ENCODE measurements at regions not wholly inside any gene's neighbourhood (a gene's known extent, or its start where the extent isn't known, plus 50 kb on each side); places are given as distances from the start of the nearest gene placed in this dataset.

DNA sequence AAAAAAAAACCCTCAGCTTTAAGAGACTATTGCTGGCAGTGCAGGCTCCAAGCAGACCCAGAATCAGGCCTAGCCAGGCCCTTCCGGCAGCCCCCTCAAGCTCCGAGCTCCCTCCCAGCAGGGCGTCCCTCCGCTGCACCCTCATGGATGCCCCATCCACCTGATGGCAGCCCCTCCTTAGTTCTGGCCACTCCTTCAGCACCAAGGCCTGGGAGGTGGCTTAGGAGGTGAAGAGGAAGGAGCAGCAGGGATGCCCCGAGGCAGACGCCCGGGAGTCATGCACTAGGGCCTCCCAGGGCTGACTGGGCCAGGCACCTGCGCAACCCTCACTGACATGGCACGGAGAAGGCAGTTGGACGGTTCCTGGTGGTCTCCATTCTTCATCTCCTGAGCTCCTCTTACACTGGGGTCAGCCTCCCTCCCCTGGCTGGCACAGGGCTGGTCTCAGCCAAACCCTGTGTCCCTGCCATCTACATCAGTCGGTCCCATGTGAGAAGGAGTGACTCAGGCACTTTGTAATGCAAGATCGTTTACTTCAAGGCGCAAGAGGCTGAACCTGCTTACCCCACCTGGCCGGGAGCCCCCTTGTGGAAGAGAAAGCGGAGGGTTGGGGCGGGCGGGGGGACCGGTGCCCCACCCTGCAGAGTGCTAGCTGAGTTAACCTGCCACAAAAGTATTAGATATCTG is 53.5 kb upstream of the ID2 start:
- Histone ChIP-seq H3K4me3 (no peak overlapping the region), H3K27ac (no peak overlapping the region), H3K9me3 (no peaks in the 10 kb centered on the region), H3K36me3 (no peaks in the 10 kb centered on the region), H3K27me3 (no peaks in the 10 kb centered on the region), H3K4me1 (no peaks in the 10 kb centered on the region)
- intact Hi-C loops (cut with DNase I; ENCODE audit: low total_unique reads): no loop called here
- TF ChIP-seq, protein P1, sequence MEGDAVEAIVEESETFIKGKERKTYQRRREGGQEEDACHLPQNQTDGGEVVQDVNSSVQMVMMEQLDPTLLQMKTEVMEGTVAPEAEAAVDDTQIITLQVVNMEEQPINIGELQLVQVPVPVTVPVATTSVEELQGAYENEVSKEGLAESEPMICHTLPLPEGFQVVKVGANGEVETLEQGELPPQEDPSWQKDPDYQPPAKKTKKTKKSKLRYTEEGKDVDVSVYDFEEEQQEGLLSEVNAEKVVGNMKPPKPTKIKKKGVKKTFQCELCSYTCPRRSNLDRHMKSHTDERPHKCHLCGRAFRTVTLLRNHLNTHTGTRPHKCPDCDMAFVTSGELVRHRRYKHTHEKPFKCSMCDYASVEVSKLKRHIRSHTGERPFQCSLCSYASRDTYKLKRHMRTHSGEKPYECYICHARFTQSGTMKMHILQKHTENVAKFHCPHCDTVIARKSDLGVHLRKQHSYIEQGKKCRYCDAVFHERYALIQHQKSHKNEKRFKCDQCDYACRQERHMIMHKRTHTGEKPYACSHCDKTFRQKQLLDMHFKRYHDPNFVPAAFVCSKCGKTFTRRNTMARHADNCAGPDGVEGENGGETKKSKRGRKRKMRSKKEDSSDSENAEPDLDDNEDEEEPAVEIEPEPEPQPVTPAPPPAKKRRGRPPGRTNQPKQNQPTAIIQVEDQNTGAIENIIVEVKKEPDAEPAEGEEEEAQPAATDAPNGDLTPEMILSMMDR (IDR thresholded peaks at IDR 0.05): no peak
- TF ChIP-seq POLR2A (IDR thresholded peaks at IDR 0.05): no peak
- DNase-seq: no peak

GRCh38 chr2:8628866-8629209 is 53.0 kb upstream of the ID2 start:
- intact Hi-C loops (cut with DNase I; ENCODE audit: low total_unique reads): no loop called here
- Histone ChIP-seq H3K9me3 (no peaks in the 10 kb centered on the region), H3K4me3 (no peak overlapping the region), H3K27ac (no peak overlapping the region), H3K4me1 (no peaks in the 10 kb centered on the region), H3K36me3 (no peaks in the 10 kb centered on the region), H3K27me3 (no peaks in the 10 kb centered on the region)
- DNase-seq: no peak
- TF ChIP-seq POLR2A (IDR thresholded peaks at IDR 0.05): no peak
- TF ChIP-seq, protein P1 (IDR thresholded peaks at IDR 0.05): no peak

GRCh38 chr2:8629402-8629801 is 52.5 kb upstream of the ID2 start:
- Histone ChIP-seq H3K27ac (no peak overlapping the region), H3K4me1 (no peaks in the 10 kb centered on the region), H3K4me3 (no peak overlapping the region), H3K36me3 (no peaks in the 10 kb centered on the region), H3K9me3 (no peaks in the 10 kb centered on the region), H3K27me3 (no peaks in the 10 kb centered on the region)
- TF ChIP-seq, protein P1 (IDR thresholded peaks at IDR 0.05): no peak
- no peak for TF ChIP-seq POLR2A (IDR thresholded peaks at IDR 0.05)
- no peak for DNase-seq
- intact Hi-C loops (cut with DNase I; ENCODE audit: low total_unique reads): no loop called here

DNA sequence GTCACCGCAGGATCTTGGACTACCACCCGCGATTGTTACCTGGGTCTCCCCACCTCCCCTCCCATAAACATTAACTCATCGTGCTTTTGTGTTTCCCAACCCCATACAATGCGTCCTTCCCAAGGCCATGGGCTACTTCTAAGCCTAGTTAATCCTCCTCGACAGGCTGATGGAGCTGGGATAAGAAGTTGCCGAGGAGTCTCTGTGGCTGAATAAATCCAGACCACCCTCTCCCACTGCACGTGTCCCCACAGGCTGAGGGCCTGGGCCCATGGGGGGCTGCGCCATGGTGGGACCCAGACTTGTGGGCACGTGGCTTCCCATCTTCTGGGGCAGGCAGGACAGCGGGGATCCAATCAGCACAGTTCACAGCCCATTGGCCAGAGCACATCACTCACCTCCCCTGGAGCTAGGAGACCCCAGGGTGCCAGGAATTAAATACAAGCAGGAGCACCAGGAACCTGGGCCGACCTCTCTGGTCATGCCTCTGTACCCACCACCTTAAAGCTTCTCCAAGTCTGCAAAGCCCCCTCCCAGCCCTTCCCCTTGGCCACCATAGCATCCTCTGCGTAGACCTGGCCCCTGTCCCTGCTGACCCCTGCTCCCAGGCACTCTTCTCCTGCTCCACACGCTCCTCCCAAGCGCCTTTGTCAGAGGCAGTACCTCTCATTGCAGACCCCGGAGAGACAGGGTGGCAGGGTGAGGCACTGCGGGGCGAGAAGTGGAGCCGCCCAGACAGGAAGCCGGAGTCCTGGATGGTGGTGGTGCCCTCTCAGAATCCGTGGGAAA is 51.0 kb upstream of the ID2 start:
- no peaks in the 10 kb centered on the region for H3K36me3 ChIP-seq
- no peak overlapping the region for H3K27ac ChIP-seq
- H3K27me3 ChIP-seq: no peaks in the 10 kb centered on the region
- H3K4me3 ChIP-seq: no peak overlapping the region
- no peaks in the 10 kb centered on the region for H3K9me3 ChIP-seq
- DNase-seq: no peak
- H3K4me1 ChIP-seq: peaks cover 0 to 2% of the 10 kb centered on the region in 2 donors
- TF ChIP-seq, protein P1 (IDR thresholded peaks at IDR 0.05): no peak
- TF ChIP-seq POLR2A (IDR thresholded peaks at IDR 0.05): no peak
- intact Hi-C loops (cut with DNase I; ENCODE audit: low total_unique reads): no loop called here

DNA sequence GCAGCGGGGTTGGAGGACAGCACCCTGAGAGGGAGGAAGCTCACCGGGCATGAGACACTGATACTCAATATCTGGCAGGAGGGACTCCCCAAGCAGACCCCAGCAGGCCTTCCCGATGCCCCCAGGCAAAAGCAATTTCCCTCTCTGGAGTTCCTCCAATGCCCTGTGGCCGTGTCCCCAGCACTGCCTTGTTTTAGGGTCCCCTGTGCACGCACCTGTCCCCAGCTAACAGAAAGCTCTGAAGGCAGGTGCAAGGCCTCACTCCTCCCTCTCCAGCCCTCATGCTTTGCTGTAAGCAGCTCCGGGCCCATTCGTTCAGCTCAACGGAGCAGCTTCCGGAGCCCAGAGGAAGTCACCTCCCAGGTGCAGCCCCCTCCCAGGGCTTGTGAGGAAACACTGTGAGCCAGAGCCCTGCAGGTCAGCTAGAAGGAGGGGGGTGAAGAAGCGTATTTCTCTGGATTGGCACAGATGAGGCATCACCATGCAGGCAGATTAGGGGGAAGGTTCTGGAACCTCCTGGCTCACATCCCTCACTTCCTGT is 50.3 kb upstream of the ID2 start:
- no peaks in the 10 kb centered on the region for H3K27me3 ChIP-seq
- no peak for DNase-seq
- no peak overlapping the region for H3K4me3 ChIP-seq
- no peaks in the 10 kb centered on the region for H3K9me3 ChIP-seq
- intact Hi-C loops (cut with DNase I; ENCODE audit: low total_unique reads): no loop called here
- no peak overlapping the region for H3K27ac ChIP-seq
- H3K36me3 ChIP-seq: no peaks in the 10 kb centered on the region
- TF ChIP-seq POLR2A (IDR thresholded peaks at IDR 0.05): no peak
- TF ChIP-seq, protein P1 (IDR thresholded peaks at IDR 0.05): no peak
- H3K4me1 ChIP-seq: peaks cover 0 to 8% of the 10 kb centered on the region in 2 donors
